GM18520 (cell line): ENCODE measurements at regions not wholly inside any gene's neighbourhood (a gene's known extent, or its start where the extent isn't known, plus 50 kb on each side); places are given as distances from the start of the nearest gene placed in this dataset.
"Not testable (repeated sequence)": the region's sequence is repeated elsewhere in the genome, so short reads cannot be mapped to it uniquely, and the experiment has no call there.

Source experiments
- ATAC-seq: cut with Tn5 transposase; IDR thresholded peaks from one replicate; pipeline ENCODE4 v1.9.1; 2021; ENCODE audit not compliant: unreplicated experiment

- ATAC-seq: no peak
Measured at GRCh38 chr16:48011466-48011865, 144.3 kb downstream of the ABCC12 start.

GRCh38 chr16:48008011-48008525, 147.7 kb downstream of the ABCC12 start:
- no peak for ATAC-seq

GRCh38 chr16:48004141-48004695, 151.6 kb downstream of the ABCC12 start:
- no peak for ATAC-seq

GRCh38 chr16:48003206-48003907, 152.4 kb downstream of the ABCC12 start:
- ATAC-seq: no peak

- ATAC-seq: no peak
Measured at GRCh38 chr16:48001324-48001895, 154.4 kb downstream of the ABCC12 start.

GRCh38 chr16:48000622-48001021, 155.2 kb downstream of the ABCC12 start:
- ATAC-seq: no peak

GRCh38 chr16:47999595-47999994, 156.2 kb downstream of the ABCC12 start:
- ATAC-seq: no peak

GRCh38 chr16:47995354-47995753, 160.4 kb downstream of the ABCC12 start:
- ATAC-seq: no peak

GRCh38 chr16:47991491-47991890, 164.3 kb downstream of the ABCC12 start:
- no peak for ATAC-seq

GRCh38 chr16:47990676-47991075, 165.1 kb downstream of the ABCC12 start:
- ATAC-seq: no peak

- no peak for ATAC-seq
Measured at GRCh38 chr16:47987136-47987535, 168.7 kb downstream of the ABCC12 start.

- ATAC-seq: no peak
Measured at GRCh38 chr16:47986031-47986430, 169.8 kb downstream of the ABCC12 start.

- ATAC-seq: no peak
Measured at GRCh38 chr16:47984669-47985068, 171.1 kb downstream of the ABCC12 start.

- ATAC-seq: no peak
Measured at GRCh38 chr16:47983999-47984580, 171.7 kb downstream of the ABCC12 start.

GRCh38 chr16:47980212-47980611, 175.6 kb downstream of the ABCC12 start:
- ATAC-seq: no peak

GRCh38 chr16:47979616-47980182, 176.1 kb downstream of the ABCC12 start:
- ATAC-seq: no peak

- no peak for ATAC-seq
Measured at GRCh38 chr16:47979164-47979520, 176.7 kb downstream of the ABCC12 start.

GRCh38 chr16:47978491-47979163, 177.2 kb downstream of the ABCC12 start:
- no peak for ATAC-seq

GRCh38 chr16:47977802-47978201, 178.0 kb downstream of the ABCC12 start:
- no peak for ATAC-seq

- ATAC-seq: no peak
Measured at GRCh38 chr16:47976636-47977210, 179.1 kb downstream of the ABCC12 start.

GRCh38 chr16:47974971-47975370, 180.8 kb downstream of the ABCC12 start:
- not testable (repeated sequence) for ATAC-seq
